NCI-H526 (cell line): ENCODE measurements at regions not wholly inside any gene's neighbourhood (a gene's known extent, or its start where the extent isn't known, plus 50 kb on each side); places are given as distances from the start of the nearest gene placed in this dataset.
"Not testable (repeated sequence)": the region's sequence is repeated elsewhere in the genome, so short reads cannot be mapped to it uniquely, and the experiment has no call there.

Experiments used
- DNase-seq, 2 experiments: peaks; one replicate each; lab custom pipeline; 2025; lab: John Stamatoyannopoulos, UW

GRCh38 chr15:31219221-31219620 is 107.4 kb upstream of the KLF13 start:
- DNase-seq: no peak

GRCh38 chr15:31221936-31222515 is 104.6 kb upstream of the KLF13 start:
- no peak for DNase-seq

GRCh38 chr15:31222773-31223341 is 103.8 kb upstream of the KLF13 start:
- DNase-seq: no peak

GRCh38 chr15:31223478-31224350 is 102.9 kb upstream of the KLF13 start:
- no peak for DNase-seq

GRCh38 chr15:31224661-31225060 is 102.0 kb upstream of the KLF13 start:
- not testable (repeated sequence) for DNase-seq

GRCh38 chr15:31225356-31225955 is 101.2 kb upstream of the KLF13 start:
- no peak for DNase-seq

- no peak for DNase-seq
Measured at GRCh38 chr15:31226021-31226420, 100.6 kb upstream of the KLF13 start.

GRCh38 chr15:31227235-31227634 is 99.4 kb upstream of the KLF13 start:
- DNase-seq: no peak

- no peak for DNase-seq
Measured at GRCh38 chr15:31228011-31228484, 98.6 kb upstream of the KLF13 start.

GRCh38 chr15:31228980-31229826 is 97.4 kb upstream of the KLF13 start:
- DNase-seq: peak in 1 of 2 experiments; percentile 50

- peak; percentile 55 to 79 for DNase-seq
Measured at GRCh38 chr15:31230630-31231485, 95.8 kb upstream of the KLF13 start.

- DNase-seq: no peak
Measured at GRCh38 chr15:31234815-31235214, 91.8 kb upstream of the KLF13 start.

GRCh38 chr15:31235311-31236183 is 91.1 kb upstream of the KLF13 start:
- no peak for DNase-seq

GRCh38 chr15:31236184-31237042 is 90.2 kb upstream of the KLF13 start:
- DNase-seq: no peak

GRCh38 chr15:31237043-31237324 is 89.7 kb upstream of the KLF13 start:
- no peak for DNase-seq

- no peak for DNase-seq
Measured at GRCh38 chr15:31238906-31239305, 87.7 kb upstream of the KLF13 start.

- no peak for DNase-seq
Measured at GRCh38 chr15:31239409-31239808, 87.2 kb upstream of the KLF13 start.

- DNase-seq: no peak
Measured at GRCh38 chr15:31241888-31242522, 84.6 kb upstream of the KLF13 start.

GRCh38 chr15:31243895-31244294 is 82.7 kb upstream of the KLF13 start:
- no peak for DNase-seq
